ENCODE measurements at regions not wholly inside any gene's neighbourhood (a gene's known extent, or its start where the extent isn't known, plus 50 kb on each side); places are given as distances from the start of the nearest gene placed in this dataset.

DNA sequence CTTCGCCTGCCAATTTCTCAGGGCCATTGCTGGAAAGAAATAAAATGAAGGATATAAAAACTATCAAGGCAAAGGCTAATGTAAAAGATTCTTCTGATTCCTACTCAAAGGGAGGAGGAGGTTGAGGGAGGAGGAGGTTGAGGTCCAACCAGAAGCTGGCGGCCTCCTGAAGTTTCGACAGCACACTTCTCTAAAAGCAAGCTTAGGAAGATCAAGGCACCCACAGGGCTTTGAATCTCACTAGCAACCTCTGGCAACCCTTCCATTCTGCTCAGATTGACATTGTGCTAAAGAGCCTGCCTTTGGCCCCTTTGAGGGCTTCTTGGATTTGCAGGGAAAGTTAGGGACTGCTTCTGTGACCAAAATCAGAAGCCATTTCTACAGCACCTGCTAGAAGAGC lies 81.5 kb upstream of the TNRC6C start:
- ChIA-PET CTCF (no interaction called here), POLR2A (no interaction called here)
- TF ChIP-seq CTCF (IDR thresholded peaks at IDR 0.05; ENCODE audit: low read depth, low read length), result no peak
- Histone ChIP-seq H3K27me3 (ENCODE audit: control insufficient read depth, insufficient read depth, low read length) (peaks cover 17% of the 10 kb centered on the region), H3K27ac (ENCODE audit: low read depth, low read length) (no peak overlapping the region), H3K4me3 (ENCODE audit: low read depth, low read length) (no peak overlapping the region), H3K9me3 (ENCODE audit: control insufficient read depth, insufficient read depth, low read length) (peaks cover 20% of the 10 kb centered on the region)
- DNase-seq (ENCODE audit: low read depth, low spot score), result no peak

- TF ChIP-seq CTCF (IDR thresholded peaks at IDR 0.05; ENCODE audit: low read depth, low read length), result no peak
- no peak overlapping the region for H3K4me3 ChIP-seq (ENCODE audit: low read depth, low read length)
- no peak for DNase-seq (ENCODE audit: low read depth, low spot score)
- ChIA-PET POLR2A (no interaction called here), CTCF (no interaction called here)
- H3K9me3 ChIP-seq (ENCODE audit: control insufficient read depth, insufficient read depth, low read length), result peaks cover 20% of the 10 kb centered on the region
- no peak overlapping the region for H3K27ac ChIP-seq (ENCODE audit: low read depth, low read length)
- peaks cover 15% of the 10 kb centered on the region for H3K27me3 ChIP-seq (ENCODE audit: control insufficient read depth, insufficient read depth, low read length)
Measured at GRCh38 chr17:77877646-77878355, 80.7 kb upstream of the TNRC6C start.

DNA sequence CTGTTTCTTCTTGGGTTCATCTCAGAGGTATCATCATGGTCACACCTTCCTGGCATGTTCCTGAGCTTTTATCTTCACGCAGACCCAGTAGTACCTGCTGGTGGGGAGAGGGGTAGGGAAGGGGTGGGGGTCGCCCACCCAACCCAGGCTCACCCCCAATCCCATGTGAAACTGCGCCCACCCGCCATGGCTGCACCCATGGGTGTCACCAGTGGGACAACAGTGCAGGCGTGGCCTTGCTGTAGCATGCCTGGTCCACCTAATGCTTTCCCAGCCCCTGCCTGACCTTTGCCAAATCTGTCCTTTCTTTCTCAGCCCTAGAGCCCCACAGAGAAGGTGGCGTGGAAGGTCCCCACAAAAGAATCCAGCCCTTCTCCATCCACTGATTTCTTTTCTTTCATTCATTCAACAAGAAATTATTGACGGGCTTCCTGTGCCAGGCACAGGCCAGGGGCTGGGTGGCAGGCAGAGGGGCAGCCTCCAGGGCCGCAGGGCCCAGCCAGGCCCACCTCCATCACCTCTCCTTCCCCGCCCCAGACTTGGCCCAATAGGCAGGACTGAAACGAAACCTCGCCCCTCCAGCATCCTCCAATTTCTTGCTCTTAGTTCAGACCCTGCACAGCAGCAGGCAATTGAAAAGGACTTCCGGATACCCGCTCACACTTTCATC lies 79.1 kb upstream of the TNRC6C start:
- POLR2A ChIA-PET, result no interaction called here
- no peak for TF ChIP-seq CTCF (IDR thresholded peaks at IDR 0.05; ENCODE audit: low read depth, low read length)
- Histone ChIP-seq H3K4me3 (ENCODE audit: low read depth, low read length) (no peak overlapping the region), H3K27ac (ENCODE audit: low read depth, low read length) (no peak overlapping the region), H3K27me3 (ENCODE audit: control insufficient read depth, insufficient read depth, low read length) (peaks cover 21% of the 10 kb centered on the region), H3K9me3 (ENCODE audit: control insufficient read depth, insufficient read depth, low read length) (peaks cover 20% of the 10 kb centered on the region)
- CTCF ChIA-PET, result no interaction called here
- no peak for DNase-seq (ENCODE audit: low read depth, low spot score)

GRCh38 chr17:77879896-77880280 lies 78.6 kb upstream of the TNRC6C start:
- CTCF ChIA-PET, result no interaction called here
- TF ChIP-seq CTCF (IDR thresholded peaks at IDR 0.05; ENCODE audit: low read depth, low read length), result no peak
- POLR2A ChIA-PET, result no interaction called here

DNA sequence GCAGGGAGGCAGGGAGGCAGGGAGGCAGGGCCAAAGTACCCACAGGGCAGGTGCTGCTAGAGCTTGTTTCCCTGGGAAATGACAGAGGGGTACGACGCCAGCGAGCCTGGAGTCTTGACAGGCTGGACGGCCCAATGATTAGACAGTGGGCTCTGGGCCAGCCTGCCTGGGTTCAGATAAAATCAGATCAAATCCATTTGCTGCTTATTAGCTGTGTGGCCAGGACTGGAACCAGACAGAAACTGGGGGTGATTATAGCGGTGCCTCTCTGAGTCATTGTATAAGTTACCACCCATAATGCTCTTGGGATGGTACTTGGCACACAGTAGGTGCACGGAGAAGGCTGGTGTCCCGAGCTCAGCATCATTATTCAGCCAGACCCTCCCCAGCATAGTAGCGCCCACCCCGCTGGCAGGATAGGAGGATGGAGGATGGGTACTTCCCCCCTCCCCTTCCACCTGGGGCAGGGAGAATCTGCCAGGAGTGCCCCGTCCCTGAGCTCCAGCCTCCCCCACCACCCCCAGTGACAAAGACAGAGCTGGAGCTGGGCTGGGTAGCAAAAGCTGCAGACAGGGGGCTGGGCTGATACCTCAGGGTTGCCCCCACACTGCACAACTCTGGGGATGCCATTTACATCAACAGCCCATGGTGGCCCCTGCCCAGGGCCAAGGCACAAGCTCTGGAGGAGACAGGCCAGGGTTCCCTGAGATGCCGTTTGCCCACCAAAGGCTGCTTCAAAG lies 77.6 kb upstream of the TNRC6C start:
- TF ChIP-seq CTCF (IDR thresholded peaks at IDR 0.05; ENCODE audit: low read depth, low read length), result no peak
- DNase-seq (ENCODE audit: low read depth, low spot score), result no peak
- Histone ChIP-seq H3K4me3 (ENCODE audit: low read depth, low read length) (no peak overlapping the region), H3K27ac (ENCODE audit: low read depth, low read length) (no peak overlapping the region), H3K9me3 (ENCODE audit: control insufficient read depth, insufficient read depth, low read length) (peaks cover 14% of the 10 kb centered on the region), H3K27me3 (ENCODE audit: control insufficient read depth, insufficient read depth, low read length) (peaks cover 18% of the 10 kb centered on the region)
- CTCF ChIA-PET, result no interaction called here
- POLR2A ChIA-PET, result interaction anchor here (0.6 to 0.7 kb wide), 2 partner anchors 8 to 78 kb away, joined by 3 to 12 read pairs; partner anchors contain the start of gene TNRC6C

More at GRCh38 chr17:77879896-77880280, 78.6 kb upstream of the TNRC6C start:
- Histone ChIP-seq H3K9me3 (ENCODE audit: control insufficient read depth, insufficient read depth, low read length) (peaks cover 20% of the 10 kb centered on the region), H3K4me3 (ENCODE audit: low read depth, low read length) (no peak overlapping the region), H3K27ac (ENCODE audit: low read depth, low read length) (no peak overlapping the region), H3K27me3 (ENCODE audit: control insufficient read depth, insufficient read depth, low read length) (peaks cover 18% of the 10 kb centered on the region)
- no peak for DNase-seq (ENCODE audit: low read depth, low spot score)
